Activated B cell treated with CpG ODN at 0.5 μM for 24 hours (primary cell): ENCODE measurements at regions not wholly inside any gene's neighbourhood (a gene's known extent, or its start where the extent isn't known, plus 50 kb on each side); places are given as distances from the start of the nearest gene placed in this dataset.

Experiments
- ATAC-seq: fragments of 200-7000 bp; cut with Tn5 transposase; one replicate; pipeline ENCODE4 v1.10.0; 2021; ENCODE audit warnings: low read depth, mild to moderate bottlenecking, moderate library complexity
- CTCF ChIA-PET: fragments of 350-600 bp; sonication (Branson Sonifier 250); formaldehyde crosslinking; loops from one replicate; lab custom pipeline; 2021; ENCODE audit warnings: antibody characterized with exemption; lab: Charles Lee
- POLR2A ChIA-PET: fragments of 350-600 bp; sonication (Branson Sonifier 250); formaldehyde crosslinking; loops from one replicate; lab custom pipeline; 2021; ENCODE audit warnings: antibody characterized with exemption; lab: Charles Lee
- DNase-seq: peaks from one replicate; pipeline ENCODE4 v3.0.0; 2022
- H3K27ac Mint-ChIP-seq: one replicate; pipeline ENCODE4 v1.8.0; 2020; ENCODE audit warnings: mixed read lengths
- H3K27me3 Mint-ChIP-seq: one replicate; pipeline ENCODE4 v1.8.0; 2021; ENCODE audit warnings: mixed read lengths
- H3K36me3 Mint-ChIP-seq: one replicate; pipeline ENCODE4 v1.8.0; 2021; ENCODE audit warnings: low read depth, mixed read lengths
- H3K4me1 Mint-ChIP-seq: one replicate; pipeline ENCODE4 v1.8.0; 2021; ENCODE audit warnings: mixed read lengths
- H3K4me3 Mint-ChIP-seq: one replicate; pipeline ENCODE4 v1.8.0; 2020; ENCODE audit warnings: mild to moderate bottlenecking, mixed read lengths
- H3K9me3 Mint-ChIP-seq: one replicate; pipeline ENCODE4 v1.8.0; 2020; ENCODE audit warnings: mixed read lengths
- intact Hi-C: fragments of 100-400 bp; cut with micrococcal nuclease; formaldehyde crosslinking; loops from one replicate; pipeline ENCODE4 v1.15.1; 2024
- TF ChIP-seq, protein P1 (sequence below): fragments of 200-600 bp; IDR thresholded peaks from one replicate; pipeline ENCODE4 v1.8.0; 2022; ENCODE audit warnings: antibody characterized with exemption, mild to moderate bottlenecking

- TF ChIP-seq, protein P1, sequence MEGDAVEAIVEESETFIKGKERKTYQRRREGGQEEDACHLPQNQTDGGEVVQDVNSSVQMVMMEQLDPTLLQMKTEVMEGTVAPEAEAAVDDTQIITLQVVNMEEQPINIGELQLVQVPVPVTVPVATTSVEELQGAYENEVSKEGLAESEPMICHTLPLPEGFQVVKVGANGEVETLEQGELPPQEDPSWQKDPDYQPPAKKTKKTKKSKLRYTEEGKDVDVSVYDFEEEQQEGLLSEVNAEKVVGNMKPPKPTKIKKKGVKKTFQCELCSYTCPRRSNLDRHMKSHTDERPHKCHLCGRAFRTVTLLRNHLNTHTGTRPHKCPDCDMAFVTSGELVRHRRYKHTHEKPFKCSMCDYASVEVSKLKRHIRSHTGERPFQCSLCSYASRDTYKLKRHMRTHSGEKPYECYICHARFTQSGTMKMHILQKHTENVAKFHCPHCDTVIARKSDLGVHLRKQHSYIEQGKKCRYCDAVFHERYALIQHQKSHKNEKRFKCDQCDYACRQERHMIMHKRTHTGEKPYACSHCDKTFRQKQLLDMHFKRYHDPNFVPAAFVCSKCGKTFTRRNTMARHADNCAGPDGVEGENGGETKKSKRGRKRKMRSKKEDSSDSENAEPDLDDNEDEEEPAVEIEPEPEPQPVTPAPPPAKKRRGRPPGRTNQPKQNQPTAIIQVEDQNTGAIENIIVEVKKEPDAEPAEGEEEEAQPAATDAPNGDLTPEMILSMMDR, result no peak
- no peaks in the 10 kb centered on the region for H3K36me3 Mint-ChIP-seq
- H3K4me3 Mint-ChIP-seq, result no peak overlapping the region
- peaks cover 5% of the 10 kb centered on the region for H3K9me3 Mint-ChIP-seq
- ChIA-PET POLR2A (no interaction called here), CTCF (no interaction called here)
- ATAC-seq (no peak), DNase-seq (no peak)
- H3K27ac Mint-ChIP-seq, result no peak overlapping the region
- H3K4me1 Mint-ChIP-seq, result no peaks in the 10 kb centered on the region
- H3K27me3 Mint-ChIP-seq, result no peaks in the 10 kb centered on the region
- intact Hi-C loops, result no loop called here
These were observed 621.0 kb upstream of the ANO3 start for GRCh38 chr11:25710975-25711374.

GRCh38 chr11:25727944-25728343 lies 604.0 kb upstream of the ANO3 start:
- ChIA-PET POLR2A (no interaction called here), CTCF (no interaction called here)
- H3K27ac Mint-ChIP-seq, result no peak overlapping the region

GRCh38 chr11:25730230-25730629 lies 601.7 kb upstream of the ANO3 start:
- intact Hi-C loops, result no loop called here

More at GRCh38 chr11:25727944-25728343, 604.0 kb upstream of the ANO3 start:
- no peaks in the 10 kb centered on the region for H3K36me3 Mint-ChIP-seq
- H3K4me1 Mint-ChIP-seq, result no peaks in the 10 kb centered on the region
- peaks cover 4% of the 10 kb centered on the region for H3K9me3 Mint-ChIP-seq
- ATAC-seq (no peak), DNase-seq (no peak)
- H3K4me3 Mint-ChIP-seq, result no peak overlapping the region
- TF ChIP-seq, protein P1, result no peak
- intact Hi-C loops, result no loop called here
- no peaks in the 10 kb centered on the region for H3K27me3 Mint-ChIP-seq

GRCh38 chr11:25733777-25734176 lies 598.2 kb upstream of the ANO3 start:
- ATAC-seq (no peak), DNase-seq (no peak)
- POLR2A ChIA-PET, result no interaction called here
- Mint-ChIP-seq H3K4me1 (no peaks in the 10 kb centered on the region), H3K27ac (no peak overlapping the region), H3K4me3 (no peak overlapping the region), H3K9me3 (no peaks in the 10 kb centered on the region), H3K36me3 (no peaks in the 10 kb centered on the region), H3K27me3 (no peaks in the 10 kb centered on the region)
- intact Hi-C loops, result no loop called here
- CTCF ChIA-PET, result no interaction called here
- TF ChIP-seq, protein P1, result no peak

More at GRCh38 chr11:25730230-25730629, 601.7 kb upstream of the ANO3 start:
- ChIA-PET CTCF (no interaction called here), POLR2A (no interaction called here)
- ATAC-seq (no peak), DNase-seq (no peak)
- Mint-ChIP-seq H3K9me3 (no peaks in the 10 kb centered on the region), H3K27me3 (no peaks in the 10 kb centered on the region), H3K27ac (no peak overlapping the region), H3K36me3 (no peaks in the 10 kb centered on the region), H3K4me1 (no peaks in the 10 kb centered on the region), H3K4me3 (no peak overlapping the region)
- TF ChIP-seq, protein P1, result no peak

- ChIA-PET POLR2A (no interaction called here), CTCF (no interaction called here)
- no peaks in the 10 kb centered on the region for H3K27me3 Mint-ChIP-seq
- intact Hi-C loops, result no loop called here
- DNase-seq, result no peak
- ATAC-seq, result no peak
- no peaks in the 10 kb centered on the region for H3K36me3 Mint-ChIP-seq
- H3K4me3 Mint-ChIP-seq, result no peak overlapping the region
- no peaks in the 10 kb centered on the region for H3K9me3 Mint-ChIP-seq
- TF ChIP-seq, protein P1, result no peak
- H3K27ac Mint-ChIP-seq, result no peak overlapping the region
- H3K4me1 Mint-ChIP-seq, result no peaks in the 10 kb centered on the region
These were observed 597.2 kb upstream of the ANO3 start for GRCh38 chr11:25734591-25735211.
